Sigmoid colon (tissue), 4 donors: ENCODE measurements at regions not wholly inside any gene's neighbourhood (a gene's known extent, or its start where the extent isn't known, plus 50 kb on each side); places are given as distances from the start of the nearest gene placed in this dataset.

Source experiments
- CTCF ChIP-seq, 4 experiments: fragments of 450-650 bp in 3 of 4; fragments of 200-600 bp in 1 of 4; IDR thresholded peaks; one replicate each; pipeline ENCODE4 v1.5.1; 2016 to 2019; ENCODE audit warnings: antibody characterized with exemption in 4 of 4, mild to moderate bottlenecking in 3 of 4, moderate library complexity in 2 of 4
- EP300 ChIP-seq, 4 donors: sonication (generic); formaldehyde crosslinking; IDR thresholded peaks; one replicate each; pipeline ENCODE4 v1.6.1; 2017; ENCODE audit warnings: antibody characterized with exemption in 4 of 4
- POLR2A ChIP-seq, 2 donors: fragments of 450-650 bp; IDR thresholded peaks; one replicate each; pipeline ENCODE4 v1.6.1; 2016; ENCODE audit warnings: antibody characterized with exemption in 2 of 2, mild to moderate bottlenecking in 2 of 2, moderate library complexity in 2 of 2
- POLR2AphosphoS5 ChIP-seq, 4 donors: sonication (generic); formaldehyde crosslinking; IDR thresholded peaks; one replicate each; pipeline ENCODE4 v1.6.1; 2017; ENCODE audit warnings: antibody characterized with exemption in 4 of 4

- no peak for TF ChIP-seq EP300 (IDR thresholded peaks at IDR 0.05)
- no peak for TF ChIP-seq CTCF (IDR thresholded peaks at IDR 0.05)
- TF ChIP-seq POLR2A (IDR thresholded peaks at IDR 0.05) = no peak
- no peak for TF ChIP-seq POLR2AphosphoS5 (IDR thresholded peaks at IDR 0.05)
Measured at GRCh38 chr2:66334237-66335029, 100.5 kb upstream of the MEIS1 start.
